IMR-90 (cell line): ENCODE measurements at regions not wholly inside any gene's neighbourhood (a gene's known extent, or its start where the extent isn't known, plus 50 kb on each side); places are given as distances from the start of the nearest gene placed in this dataset.

Experiments
- ATAC-seq: fragments of 200-7000 bp; cut with Tn5 transposase; 2 replicates; pipeline ENCODE4 v1.9.1; 2020; ENCODE audit warnings: low read depth, mild to moderate bottlenecking, moderate library complexity
- BruUV-seq: library from RNA; stranded (reverse); fragments of 400-500 nt; replicated peaks from 2 replicates; lab custom pipeline; 2021; lab: Mats Ljungman, UMichigan
- CTCF ChIA-PET: fragments of 300-600 bp; formaldehyde crosslinking; extraction: SDS; loops from one replicate; lab custom pipeline; 2021; ENCODE audit warnings: antibody characterized with exemption; lab: Yijun Ruan, JAX
- POLR2A ChIA-PET: fragments of 300-600 bp; sonication (Branson Sonifier 250); formaldehyde crosslinking; loops from one replicate; lab custom pipeline; 2022; ENCODE audit warnings: antibody characterized with exemption; ENCODE audit not compliant: unreplicated experiment; lab: Charles Lee
- DNase-seq: peaks from one replicate; pipeline ENCODE4 v3.0.0; 2013
- H2AFZ ChIP-seq: replicated peaks from 2 replicates; pipeline ENCODE3; 2013; ENCODE audit warnings: low read length, mild to moderate bottlenecking; ENCODE audit not compliant: poor library complexity
- H2AK5ac ChIP-seq: 2 replicates; pipeline ENCODE4 v1.6.1; 2013; ENCODE audit warnings: low read depth, low read length, inconsistent platforms
- H2AK9ac ChIP-seq: replicated peaks from 2 replicates; pipeline ENCODE3; 2013; ENCODE audit warnings: mild to moderate bottlenecking, low read depth, low read length, moderate library complexity; ENCODE audit not compliant: poor library complexity
- H2BK120ac ChIP-seq: 2 replicates; pipeline ENCODE4 v1.6.1; 2013; ENCODE audit warnings: low read depth, low read length, inconsistent platforms
- H2BK15ac ChIP-seq: 3 replicates; pipeline ENCODE4 v1.6.1; 2013; ENCODE audit warnings: low read depth, low read length, inconsistent platforms
- H2BK20ac ChIP-seq: 2 replicates; pipeline ENCODE4 v1.6.1; 2013; ENCODE audit warnings: low read depth, mild to moderate bottlenecking, inconsistent platforms, low read length, moderate library complexity
- H2BK5ac ChIP-seq: 2 replicates; pipeline ENCODE4 v1.6.1; 2013; ENCODE audit warnings: mild to moderate bottlenecking, low read depth, low read length, inconsistent platforms; ENCODE audit not compliant: poor library complexity, severe bottlenecking
- H3K14ac ChIP-seq: replicated peaks from 2 replicates; pipeline ENCODE4 v1.6.1; 2013; ENCODE audit warnings: low read depth, low read length, inconsistent platforms
- H3K18ac ChIP-seq: 2 replicates; pipeline ENCODE4 v1.6.1; 2013; ENCODE audit warnings: low read depth, low read length, control low read depth
- H3K23ac ChIP-seq: 2 replicates; pipeline ENCODE4 v1.6.1; 2013; ENCODE audit warnings: low read depth, low read length, inconsistent platforms
- H3K27ac ChIP-seq: 2 replicates; pipeline ENCODE4 v1.5.1; 2013; ENCODE audit warnings: mild to moderate bottlenecking, control low read depth, low read length; ENCODE audit not compliant: insufficient read depth
- H3K27me3 ChIP-seq: 2 replicates; pipeline ENCODE4 v1.6.1; 2013; ENCODE audit warnings: low read length; ENCODE audit not compliant: control insufficient read depth, insufficient read depth
- H3K36me3 ChIP-seq: 2 replicates; pipeline ENCODE4 v1.6.1; 2013; ENCODE audit warnings: low read length, mixed read lengths; ENCODE audit not compliant: control insufficient read depth, insufficient read depth
- H3K4ac ChIP-seq: 2 replicates; pipeline ENCODE4 v1.6.1; 2013; ENCODE audit warnings: low read depth, low read length, inconsistent platforms
- H3K4me1 ChIP-seq: 2 replicates; pipeline ENCODE4 v1.6.1; 2013; ENCODE audit warnings: low read length, mixed read lengths; ENCODE audit not compliant: control insufficient read depth, insufficient read depth
- H3K4me2 ChIP-seq: 2 replicates; pipeline ENCODE4 v1.6.1; 2013; ENCODE audit warnings: low read depth, mild to moderate bottlenecking, control low read depth, low read length, moderate library complexity
- H3K4me3 ChIP-seq: 2 replicates; pipeline ENCODE4 v1.5.1; 2013; ENCODE audit warnings: low read depth, mild to moderate bottlenecking, control low read depth, low read length, moderate library complexity; ENCODE audit not compliant: insufficient read depth
- H3K56ac ChIP-seq: 2 replicates; pipeline ENCODE4 v1.6.1; 2013; ENCODE audit warnings: low read length, inconsistent platforms; ENCODE audit not compliant: insufficient read depth; ENCODE audit errors: extremely low read depth
- H3K79me1 ChIP-seq, 2 experiments: 2 replicates each; pipeline ENCODE4 v1.6.1; 2013; ENCODE audit warnings: low read length in 2 of 2, inconsistent platforms in 1 of 2, low read depth in 1 of 2
- H3K9ac ChIP-seq: 2 replicates; pipeline ENCODE4 v1.6.1; 2013; ENCODE audit warnings: low read depth, low read length, control low read depth
- H3K9me1 ChIP-seq: 2 replicates; pipeline ENCODE4 v1.6.1; 2013; ENCODE audit warnings: low read length, inconsistent platforms; ENCODE audit not compliant: insufficient read depth
- H3K9me3 ChIP-seq: 2 replicates; pipeline ENCODE4 v1.6.1; 2013; ENCODE audit warnings: low read length; ENCODE audit not compliant: control insufficient read depth, insufficient read depth
- H4K20me1 ChIP-seq: 2 replicates; pipeline ENCODE4 v1.6.1; 2013; ENCODE audit warnings: low read length, inconsistent platforms; ENCODE audit not compliant: insufficient read depth
- H4K5ac ChIP-seq: 2 replicates; pipeline ENCODE4 v1.6.1; 2013; ENCODE audit warnings: mild to moderate bottlenecking, low read depth, low read length, control low read depth
- H4K8ac ChIP-seq, 2 experiments: 2 replicates each; pipeline ENCODE4 v1.6.1; 2013; ENCODE audit warnings: low read depth in 2 of 2, low read length in 2 of 2, control low read depth in 1 of 2, inconsistent platforms in 1 of 2
- H4K91ac ChIP-seq: 2 replicates; pipeline ENCODE4 v1.6.1; 2013; ENCODE audit warnings: low read depth, low read length, inconsistent platforms; ENCODE audit not compliant: insufficient read depth
- CEBPB ChIP-seq: IDR thresholded peaks from 2 replicates; pipeline ENCODE4 v1.6.1; 2012; ENCODE audit warnings: low read depth, low read length, improper control_type of control experiment
- CTCF ChIP-seq: conservative IDR thresholded peaks from 2 replicates; pipeline ENCODE4 v1.5.1; 2012; ENCODE audit warnings: mild to moderate bottlenecking, low read depth, low read length, improper control_type of control experiment
- ELK1 ChIP-seq: fragments of 150-350 bp; IDR thresholded peaks from 2 replicates; pipeline ENCODE4 v1.6.1; 2016; ENCODE audit warnings: low read depth, mild to moderate bottlenecking, low read length, moderate library complexity, borderline replicate concordance
- MXI1 ChIP-seq: IDR thresholded peaks from 2 replicates; pipeline ENCODE4 v1.6.1; 2012; ENCODE audit warnings: low read depth, mild to moderate bottlenecking, low read length, moderate library complexity, borderline replicate concordance
- NFE2L2 ChIP-seq: fragments of 150-350 bp; IDR thresholded peaks from 2 replicates; pipeline ENCODE4 v1.6.1; 2016; ENCODE audit warnings: low read depth, mild to moderate bottlenecking, low read length
- RAD21 ChIP-seq: IDR thresholded peaks from 2 replicates; pipeline ENCODE4 v1.6.1; 2012; ENCODE audit warnings: low read length, improper control_type of control experiment
- RFX5 ChIP-seq: IDR thresholded peaks from 2 replicates; pipeline ENCODE4 v1.8.0; 2012; ENCODE audit warnings: low read depth, mild to moderate bottlenecking, low read length, moderate library complexity
- SMC3 ChIP-seq: fragments of 150-350 bp; IDR thresholded peaks from 2 replicates; pipeline ENCODE4 v1.6.1; 2016; ENCODE audit warnings: low read depth, mild to moderate bottlenecking, antibody characterized with exemption, low read length, moderate library complexity
- USF2 ChIP-seq: fragments of 150-350 bp; IDR thresholded peaks from 2 replicates; pipeline ENCODE4 v1.6.1; 2017; ENCODE audit warnings: mild to moderate bottlenecking, antibody characterized with exemption, low read length, low read depth
- WGBS, 2 experiments: methylation state at CpG; one replicate each; pipeline versions ENCODE4 v1.1.5 to v1.1.7; 2013; ENCODE audit warnings: missing lambda C conversion rate in 2 of 2; ENCODE audit not compliant: insufficient read length in 1 of 2; ENCODE audit errors: extremely low coverage in 2 of 2; 5-methylcytosine and 5-hydroxymethylcytosine counted together
- dilution Hi-C: fragments of 300-500 bp; cut with HindIII; formaldehyde crosslinking; loops from one replicate; pipeline ENCODE4 v1.14.3; 2018; ENCODE audit warnings: low sequenced_read_pairs; ENCODE audit not compliant: unreplicated experiment
- in situ Hi-C: fragments of 300-500 bp; cut with MboI; formaldehyde crosslinking; loops from 3 replicates; pipeline ENCODE4 v1.14.3; 2019; ENCODE audit warnings: low sequenced_read_pairs, inconsistent platforms, mixed read lengths
- intact Hi-C: fragments of 100-400 bp; cut with micrococcal nuclease; formaldehyde crosslinking; loops from 2 replicates; pipeline ENCODE4 v1.10.0; 2022

GRCh38 chr5:130643321-130643720 lies 521.7 kb downstream of the HINT1 start:
- no peaks in the 10 kb centered on the region for H3K36me3 ChIP-seq

More at GRCh38 chr5:130643321-130643720, 521.7 kb downstream of the HINT1 start:
- Histone ChIP-seq H2BK20ac (no peak overlapping the region), H3K4me1 (no peaks in the 10 kb centered on the region), H2BK120ac (no peak overlapping the region), H3K79me1 (no peaks in the 10 kb centered on the region), H2AFZ (no peak overlapping the region), H2BK15ac (no peak overlapping the region), H4K8ac (no peak overlapping the region), H3K27ac (no peak overlapping the region), H3K14ac (no peak overlapping the region), H2AK9ac (no peak overlapping the region), H3K18ac (no peak overlapping the region), H3K9me3 (peaks cover 13% of the 10 kb centered on the region), H3K27me3 (no peaks in the 10 kb centered on the region), H3K9me1 (no peaks in the 10 kb centered on the region), H3K4ac (no peak overlapping the region), H2AK5ac (no peak overlapping the region), H4K20me1 (no peaks in the 10 kb centered on the region), H4K91ac (no peak overlapping the region), H3K23ac (no peak overlapping the region), H3K4me3 (no peak overlapping the region), H2BK5ac (no peak overlapping the region), H3K9ac (no peak overlapping the region), H4K5ac (no peak overlapping the region), H3K56ac (no peak overlapping the region), H3K4me2 (no peak overlapping the region)
- no peak for TF ChIP-seq SMC3
- TF ChIP-seq NFE2L2: no peak
- TF ChIP-seq CTCF: no peak
- TF ChIP-seq CEBPB: no peak
- no peak for TF ChIP-seq MXI1
- no peak for TF ChIP-seq RFX5
- no peak for TF ChIP-seq USF2
- no peak for TF ChIP-seq RAD21
- no peak for TF ChIP-seq ELK1
- in situ Hi-C loops: no loop called here
- DNase-seq: no peak
- CTCF ChIA-PET: no interaction called here
- WGBS, 2 experiments: 63% methylated on average over 2 of the region's 5 CpGs; no CpG with 5 or more reads in 1 of the 2 experiments
- BruUV-seq: no TSS peak
- intact Hi-C loops: no loop called here
- POLR2A ChIA-PET: interaction anchor here (0.6 kb wide), 1 partner anchor 210 kb away, joined by 5 read pairs; no protein-coding TSS in a partner anchor
- ATAC-seq: no peak
- dilution Hi-C loops: no loop called here
